ENCODE measurements at regions not wholly inside any gene's neighbourhood (a gene's known extent, or its start where the extent isn't known, plus 50 kb on each side); places are given as distances from the start of the nearest gene placed in this dataset.

DNA sequence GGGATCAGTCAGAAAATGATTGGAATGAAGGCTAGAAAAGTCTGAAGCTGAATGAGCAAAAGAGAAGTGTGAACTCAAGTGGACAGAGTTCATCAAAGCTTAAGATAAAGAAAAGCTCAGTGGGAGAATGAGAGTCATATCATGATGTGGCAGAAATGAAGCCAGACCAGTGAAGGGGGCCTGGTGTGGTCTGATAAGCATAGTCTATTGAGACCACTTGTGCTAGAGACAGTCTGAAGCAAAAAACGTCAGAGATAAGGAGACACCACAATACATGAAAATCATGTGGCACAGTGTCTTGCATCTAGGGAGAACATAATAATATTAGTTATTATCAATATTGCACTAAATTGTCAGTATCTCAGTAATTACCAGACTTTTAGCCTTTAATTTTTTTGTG, 601.5 kb downstream of the UTRN start:
- Histone ChIP-seq H3K4me1 (no peaks in the 10 kb centered on the region), H3K27ac (no peak overlapping the region), H3K9me3 (no peaks in the 10 kb centered on the region), H3K27me3 (no peaks in the 10 kb centered on the region), H3K4me3 (no peak overlapping the region), H3K36me3 (no peaks in the 10 kb centered on the region)
- intact Hi-C loops (cut with DNase I), result no loop called here
- TF ChIP-seq, protein P1, sequence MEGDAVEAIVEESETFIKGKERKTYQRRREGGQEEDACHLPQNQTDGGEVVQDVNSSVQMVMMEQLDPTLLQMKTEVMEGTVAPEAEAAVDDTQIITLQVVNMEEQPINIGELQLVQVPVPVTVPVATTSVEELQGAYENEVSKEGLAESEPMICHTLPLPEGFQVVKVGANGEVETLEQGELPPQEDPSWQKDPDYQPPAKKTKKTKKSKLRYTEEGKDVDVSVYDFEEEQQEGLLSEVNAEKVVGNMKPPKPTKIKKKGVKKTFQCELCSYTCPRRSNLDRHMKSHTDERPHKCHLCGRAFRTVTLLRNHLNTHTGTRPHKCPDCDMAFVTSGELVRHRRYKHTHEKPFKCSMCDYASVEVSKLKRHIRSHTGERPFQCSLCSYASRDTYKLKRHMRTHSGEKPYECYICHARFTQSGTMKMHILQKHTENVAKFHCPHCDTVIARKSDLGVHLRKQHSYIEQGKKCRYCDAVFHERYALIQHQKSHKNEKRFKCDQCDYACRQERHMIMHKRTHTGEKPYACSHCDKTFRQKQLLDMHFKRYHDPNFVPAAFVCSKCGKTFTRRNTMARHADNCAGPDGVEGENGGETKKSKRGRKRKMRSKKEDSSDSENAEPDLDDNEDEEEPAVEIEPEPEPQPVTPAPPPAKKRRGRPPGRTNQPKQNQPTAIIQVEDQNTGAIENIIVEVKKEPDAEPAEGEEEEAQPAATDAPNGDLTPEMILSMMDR (IDR thresholded peaks at IDR 0.05), result no peak
- TF ChIP-seq POLR2A (IDR thresholded peaks at IDR 0.05) (no peak), POLR2AphosphoS5 (IDR thresholded peaks at IDR 0.05; ENCODE audit: insufficient read depth in 1 of 2, low read depth in 1 of 2) (no peak)
- no peak for DNase-seq (ENCODE audit: extremely low spot score in 2 of 2)

DNA sequence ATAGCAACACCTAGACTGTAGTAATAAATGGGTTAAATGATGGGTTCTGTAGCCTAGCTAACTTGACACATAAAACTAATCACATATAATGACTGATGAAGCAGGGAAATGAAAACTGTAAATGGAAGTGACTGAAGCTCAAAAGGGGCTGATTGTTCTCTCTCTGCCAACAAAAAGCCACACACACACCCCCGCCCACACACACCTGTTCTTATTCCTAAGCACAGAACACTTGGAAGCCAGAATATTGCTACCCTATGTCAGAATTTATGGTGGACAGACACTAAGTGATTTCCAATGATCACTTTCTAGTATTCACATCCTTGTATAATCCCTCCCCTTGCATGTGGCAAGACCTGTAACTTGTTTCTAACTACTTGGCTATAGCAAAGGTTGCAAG, 603.5 kb downstream of the UTRN start:
- H3K36me3 ChIP-seq, result no peaks in the 10 kb centered on the region
- intact Hi-C loops (cut with DNase I), result no loop called here
- no peak overlapping the region for H3K27ac ChIP-seq
- no peaks in the 10 kb centered on the region for H3K27me3 ChIP-seq
- H3K9me3 ChIP-seq, result no peaks in the 10 kb centered on the region
- TF ChIP-seq POLR2AphosphoS5 (IDR thresholded peaks at IDR 0.05; ENCODE audit: insufficient read depth in 1 of 2, low read depth in 1 of 2) (no peak), POLR2A (IDR thresholded peaks at IDR 0.05) (no peak)
- TF ChIP-seq, protein P1 (IDR thresholded peaks at IDR 0.05), result no peak
- no peak overlapping the region for H3K4me3 ChIP-seq
- no peaks in the 10 kb centered on the region for H3K4me1 ChIP-seq
- DNase-seq (ENCODE audit: extremely low spot score in 2 of 2), result no peak

DNA sequence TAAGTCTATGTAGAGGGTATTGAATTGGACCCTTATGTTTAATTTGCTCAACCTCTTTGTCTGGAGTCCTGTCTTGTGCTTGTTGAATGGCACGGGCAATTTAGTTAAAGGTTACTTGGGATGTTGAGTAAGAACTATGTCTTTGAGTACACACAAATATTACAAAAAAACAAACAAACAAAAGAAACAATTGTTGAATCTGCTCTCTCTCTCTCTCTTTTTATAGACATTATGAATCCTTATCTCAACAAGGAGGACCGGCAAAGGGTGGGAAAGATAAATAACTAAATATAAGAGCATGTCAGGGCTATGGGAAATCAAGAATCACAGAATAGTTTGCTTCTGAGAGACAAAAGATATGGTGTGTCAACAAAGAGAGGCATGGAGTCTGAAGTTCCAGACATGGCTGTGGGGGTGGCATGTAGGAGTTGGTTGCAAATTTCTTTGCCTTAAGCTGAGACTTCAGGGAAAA, 608.6 kb downstream of the UTRN start:
- TF ChIP-seq POLR2A (IDR thresholded peaks at IDR 0.05), result no peak
- no peak for TF ChIP-seq POLR2AphosphoS5 (IDR thresholded peaks at IDR 0.05; ENCODE audit: insufficient read depth in 1 of 2, low read depth in 1 of 2)
- TF ChIP-seq, protein P1 (IDR thresholded peaks at IDR 0.05), result no peak
- DNase-seq (ENCODE audit: extremely low spot score in 2 of 2), result no peak
- Histone ChIP-seq H3K4me3 (no peak overlapping the region), H3K27ac (no peak overlapping the region), H3K9me3 (no peaks in the 10 kb centered on the region), H3K36me3 (no peaks in the 10 kb centered on the region), H3K4me1 (no peaks in the 10 kb centered on the region), H3K27me3 (no peaks in the 10 kb centered on the region)
- intact Hi-C loops (cut with DNase I), result no loop called here

DNA sequence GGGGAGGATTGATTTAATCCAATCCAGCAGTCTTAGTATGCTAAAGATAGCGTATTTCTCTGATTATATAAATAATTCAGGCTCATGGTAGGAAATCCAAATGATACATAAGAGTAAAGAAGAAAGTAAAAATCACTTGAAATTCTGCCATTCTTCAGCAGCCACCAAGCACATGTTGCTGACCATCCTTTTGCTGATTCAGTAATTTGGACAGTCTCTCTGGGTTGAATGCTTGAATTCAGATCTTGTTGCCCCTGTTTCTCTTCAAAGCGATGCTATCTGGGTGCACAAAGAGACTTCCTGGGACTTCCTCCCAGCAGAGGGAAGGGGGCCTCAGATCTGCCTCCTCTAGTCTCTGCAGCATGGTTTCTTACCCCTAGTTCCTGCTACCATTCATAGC, 609.1 kb downstream of the UTRN start:
- no peak for DNase-seq (ENCODE audit: extremely low spot score in 2 of 2)
- Histone ChIP-seq H3K27me3 (no peaks in the 10 kb centered on the region), H3K9me3 (no peaks in the 10 kb centered on the region), H3K36me3 (no peaks in the 10 kb centered on the region), H3K27ac (no peak overlapping the region), H3K4me1 (no peaks in the 10 kb centered on the region), H3K4me3 (no peak overlapping the region)
- TF ChIP-seq, protein P1 (IDR thresholded peaks at IDR 0.05), result no peak
- no peak for TF ChIP-seq POLR2AphosphoS5 (IDR thresholded peaks at IDR 0.05; ENCODE audit: insufficient read depth in 1 of 2, low read depth in 1 of 2)
- TF ChIP-seq POLR2A (IDR thresholded peaks at IDR 0.05), result no peak
- intact Hi-C loops (cut with DNase I), result no loop called here

DNA sequence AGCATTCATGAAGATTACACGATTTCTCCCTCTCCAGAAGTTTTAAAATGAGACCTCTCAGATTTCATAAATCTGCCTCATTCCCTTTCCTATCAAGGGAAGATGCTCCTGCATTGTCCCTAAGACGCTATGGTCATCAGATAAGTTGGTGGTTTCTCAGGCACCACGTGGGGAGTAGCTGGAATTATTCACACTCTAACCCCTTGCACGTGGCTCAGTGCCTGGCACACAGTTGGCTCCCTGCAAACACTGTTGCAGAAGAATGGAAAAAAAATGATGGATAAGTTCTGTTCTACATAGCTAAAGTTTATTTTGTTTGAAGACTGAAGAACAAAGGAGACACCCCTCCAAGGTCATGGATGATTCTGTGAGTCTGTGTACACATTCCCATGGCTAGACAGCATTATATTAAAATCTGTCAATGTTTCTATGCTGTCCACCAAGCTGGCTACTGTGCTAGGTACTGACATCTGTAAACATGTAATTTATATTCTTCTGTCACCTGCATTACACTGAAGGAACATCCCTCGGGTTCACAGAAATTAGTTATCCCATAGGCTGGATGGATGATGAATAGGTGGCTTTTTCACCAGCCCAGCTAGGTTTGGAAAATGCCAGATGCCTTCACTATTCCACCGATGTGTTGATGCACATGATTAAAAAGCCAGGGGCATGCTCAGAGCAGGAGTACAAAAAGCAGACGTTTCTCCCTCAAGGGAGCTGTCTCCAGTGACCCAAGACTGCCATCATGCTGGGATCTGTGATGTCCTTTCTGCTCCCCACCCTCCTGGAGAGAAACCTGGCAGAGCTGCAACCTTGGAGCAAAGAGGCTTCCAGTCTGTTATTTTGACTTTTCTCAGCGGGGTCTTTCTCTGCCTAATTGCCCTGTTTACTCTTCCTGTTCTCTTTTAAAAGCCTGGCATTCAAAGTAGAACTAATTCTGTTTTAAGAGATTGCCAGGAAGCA, 610.5 kb downstream of the UTRN start:
- intact Hi-C loops (cut with DNase I), result no loop called here
- TF ChIP-seq, protein P1 (IDR thresholded peaks at IDR 0.05), result no peak
- TF ChIP-seq POLR2AphosphoS5 (IDR thresholded peaks at IDR 0.05; ENCODE audit: insufficient read depth in 1 of 2, low read depth in 1 of 2) (no peak), POLR2A (IDR thresholded peaks at IDR 0.05) (no peak)

More for the DNA sequence above, 610.5 kb downstream of the UTRN start:
- Histone ChIP-seq H3K4me3 (no peak overlapping the region), H3K9me3 (no peaks in the 10 kb centered on the region), H3K36me3 (no peaks in the 10 kb centered on the region), H3K27me3 (no peaks in the 10 kb centered on the region), H3K4me1 (no peaks in the 10 kb centered on the region), H3K27ac (no peak overlapping the region)
- no peak for DNase-seq (ENCODE audit: extremely low spot score in 2 of 2)

Data from vagina (tissue), 2 donors.